ENCODE measurements at regions not wholly inside any gene's neighbourhood (a gene's known extent, or its start where the extent isn't known, plus 50 kb on each side); places are given as distances from the start of the nearest gene placed in this dataset.

GRCh38 chr6:71405416-71405815 is 116.8 kb downstream of the OGFRL1 start:
- Histone ChIP-seq H3K4me1 (ENCODE audit: control insufficient read depth in 2 of 2, insufficient read depth in 2 of 2, low read length in 2 of 2) (peaks cover 6 to 9% of the 10 kb centered on the region in 2 donors), H3K9ac (ENCODE audit: low read length) (no peak overlapping the region), H3K27me3 (replicated peaks in 1 of 4; ENCODE audit: control extremely low read depth in 1 of 4, control insufficient read depth in 3 of 4, insufficient read depth in 4 of 4, low read length in 3 of 4) (no peaks in the 10 kb centered on the region), H4K20me1 (ENCODE audit: control insufficient read depth, insufficient read depth, low read length, poor library complexity, severe bottlenecking) (no peaks in the 10 kb centered on the region), H3K36me3 (replicated peaks in 1 of 2; ENCODE audit: control extremely low read depth in 1 of 2, control insufficient read depth in 1 of 2, extremely low read depth in 1 of 2, insufficient read depth in 2 of 2, low read length in 1 of 2) (no peaks in the 10 kb centered on the region), H3K4me2 (replicated peaks; ENCODE audit: low read depth, low read length, poor library complexity, severe bottlenecking) (no peak overlapping the region), H3K27ac (ENCODE audit: low read length in 2 of 2) (no peak overlapping the region), H3K9me3 (ENCODE audit: control extremely low read depth in 1 of 3, control insufficient read depth in 2 of 3, insufficient read depth in 1 of 3, low read length in 2 of 3) (peaks cover 0 to 8% (median 5%) of the 10 kb centered on the region in 3 donors), H3K79me2 (ENCODE audit: control insufficient read depth, insufficient read depth, low read length) (no peaks in the 10 kb centered on the region), H2AFZ (ENCODE audit: insufficient read depth, low read depth, low read length, poor library complexity, severe bottlenecking) (no peak overlapping the region), H3K4me3 (ENCODE audit: control extremely low read depth in 1 of 5, extremely low read depth in 1 of 5, insufficient read depth in 1 of 5, low read depth in 2 of 5, low read length in 4 of 5) (no peak overlapping the region)
- H3K4me3 Mint-ChIP-seq, result no peak overlapping the region
- ATAC-seq (ENCODE audit: low read depth) (no peak), DNase-seq (no peak)
- CTCF ChIA-PET, result no interaction called here
- intact Hi-C loops (cut with micrococcal nuclease), result no loop called here
- peaks cover 14% of the 10 kb centered on the region for H3K4me1 Mint-ChIP-seq
- no CpG with 5 or more reads among the region's 1 CpG for WGBS (ENCODE audit: insufficient coverage)
- TF ChIP-seq EZH2 (IDR thresholded peaks at IDR 0.05; ENCODE audit: borderline replicate concordance, insufficient read depth, low read depth, low read length, poor library complexity, severe bottlenecking), result no peak
- TF ChIP-seq, protein P1, sequence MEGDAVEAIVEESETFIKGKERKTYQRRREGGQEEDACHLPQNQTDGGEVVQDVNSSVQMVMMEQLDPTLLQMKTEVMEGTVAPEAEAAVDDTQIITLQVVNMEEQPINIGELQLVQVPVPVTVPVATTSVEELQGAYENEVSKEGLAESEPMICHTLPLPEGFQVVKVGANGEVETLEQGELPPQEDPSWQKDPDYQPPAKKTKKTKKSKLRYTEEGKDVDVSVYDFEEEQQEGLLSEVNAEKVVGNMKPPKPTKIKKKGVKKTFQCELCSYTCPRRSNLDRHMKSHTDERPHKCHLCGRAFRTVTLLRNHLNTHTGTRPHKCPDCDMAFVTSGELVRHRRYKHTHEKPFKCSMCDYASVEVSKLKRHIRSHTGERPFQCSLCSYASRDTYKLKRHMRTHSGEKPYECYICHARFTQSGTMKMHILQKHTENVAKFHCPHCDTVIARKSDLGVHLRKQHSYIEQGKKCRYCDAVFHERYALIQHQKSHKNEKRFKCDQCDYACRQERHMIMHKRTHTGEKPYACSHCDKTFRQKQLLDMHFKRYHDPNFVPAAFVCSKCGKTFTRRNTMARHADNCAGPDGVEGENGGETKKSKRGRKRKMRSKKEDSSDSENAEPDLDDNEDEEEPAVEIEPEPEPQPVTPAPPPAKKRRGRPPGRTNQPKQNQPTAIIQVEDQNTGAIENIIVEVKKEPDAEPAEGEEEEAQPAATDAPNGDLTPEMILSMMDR (IDR thresholded peaks at IDR 0.05), result no peak
- POLR2A ChIA-PET, result no interaction called here
- H3K27me3 Mint-ChIP-seq, result peaks cover 8% of the 10 kb centered on the region
- no peak overlapping the region for H3K27ac Mint-ChIP-seq
- no peaks in the 10 kb centered on the region for H3K9me3 Mint-ChIP-seq (ENCODE audit: insufficient read depth)

GRCh38 chr6:71406865-71407860 is 118.6 kb downstream of the OGFRL1 start:
- no peak for DNase-seq
- peaks cover 0 to 11% (median 10%) of the 10 kb centered on the region in 3 donors for H3K9me3 ChIP-seq (ENCODE audit: control extremely low read depth in 1 of 3, control insufficient read depth in 2 of 3, insufficient read depth in 1 of 3, low read length in 2 of 3)
- no peaks in the 10 kb centered on the region for H3K9me3 Mint-ChIP-seq (ENCODE audit: insufficient read depth)
- no peak overlapping the region for H3K27ac Mint-ChIP-seq
- 100% methylated on average over 1 of the region's 5 CpGs for WGBS (ENCODE audit: insufficient coverage)
- H3K27ac ChIP-seq (ENCODE audit: low read length in 2 of 2), result no peak overlapping the region
- H3K27me3 Mint-ChIP-seq, result peaks cover 8% of the 10 kb centered on the region
- no peak overlapping the region for H3K4me2 ChIP-seq (replicated peaks; ENCODE audit: low read depth, low read length, poor library complexity, severe bottlenecking)
- no peaks in the 10 kb centered on the region for H3K27me3 ChIP-seq (replicated peaks in 1 of 4; ENCODE audit: control extremely low read depth in 1 of 4, control insufficient read depth in 3 of 4, insufficient read depth in 4 of 4, low read length in 3 of 4)
- peaks cover 11% of the 10 kb centered on the region for H3K4me1 Mint-ChIP-seq
- no peaks in the 10 kb centered on the region for H4K20me1 ChIP-seq (ENCODE audit: control insufficient read depth, insufficient read depth, low read length, poor library complexity, severe bottlenecking)
- no peak overlapping the region for H3K4me3 ChIP-seq (ENCODE audit: control extremely low read depth in 1 of 5, extremely low read depth in 1 of 5, insufficient read depth in 1 of 5, low read depth in 2 of 5, low read length in 4 of 5)
- no peak overlapping the region for H3K4me3 Mint-ChIP-seq
- H3K9ac ChIP-seq (ENCODE audit: low read length), result no peak overlapping the region
- CTCF ChIA-PET, result interaction anchor here (0.6 kb wide), 1 partner anchor 34 kb away, joined by 3 read pairs; no protein-coding TSS in a partner anchor
- no peaks in the 10 kb centered on the region for H3K36me3 ChIP-seq (replicated peaks in 1 of 2; ENCODE audit: control extremely low read depth in 1 of 2, control insufficient read depth in 1 of 2, extremely low read depth in 1 of 2, insufficient read depth in 2 of 2, low read length in 1 of 2)
- H2AFZ ChIP-seq (ENCODE audit: insufficient read depth, low read depth, low read length, poor library complexity, severe bottlenecking), result no peak overlapping the region
- peaks cover 4 to 9% of the 10 kb centered on the region in 2 donors for H3K4me1 ChIP-seq (ENCODE audit: control insufficient read depth in 2 of 2, insufficient read depth in 2 of 2, low read length in 2 of 2)
- H3K79me2 ChIP-seq (ENCODE audit: control insufficient read depth, insufficient read depth, low read length), result no peaks in the 10 kb centered on the region
- TF ChIP-seq, protein P1 (IDR thresholded peaks at IDR 0.05), result no peak
- no peak for TF ChIP-seq EZH2 (IDR thresholded peaks at IDR 0.05; ENCODE audit: borderline replicate concordance, insufficient read depth, low read depth, low read length, poor library complexity, severe bottlenecking)
- no peak for ATAC-seq (ENCODE audit: low read depth)
- POLR2A ChIA-PET, result no interaction called here
- intact Hi-C loops (cut with micrococcal nuclease), result no loop called here
